IMR-90 (cell line): ENCODE measurements at regions not wholly inside any gene's neighbourhood (a gene's known extent, or its start where the extent isn't known, plus 50 kb on each side); places are given as distances from the start of the nearest gene placed in this dataset.
A peak's percentile ranks its signal among the peaks of the same experiment; 100 is the strongest.

Source experiments
- ATAC-seq: fragments of 200-7000 bp; cut with Tn5 transposase; 2 replicates; pipeline ENCODE4 v1.9.1; 2020; ENCODE audit warnings: low read depth, mild to moderate bottlenecking, moderate library complexity
- BruUV-seq: library from RNA; stranded (reverse); fragments of 400-500 nt; replicated peaks from 2 replicates; lab custom pipeline; 2021; lab: Mats Ljungman, UMichigan
- CTCF ChIA-PET: fragments of 300-600 bp; formaldehyde crosslinking; extraction: SDS; loops from one replicate; lab custom pipeline; 2021; ENCODE audit warnings: antibody characterized with exemption; lab: Yijun Ruan, JAX
- POLR2A ChIA-PET: fragments of 300-600 bp; sonication (Branson Sonifier 250); formaldehyde crosslinking; loops from one replicate; lab custom pipeline; 2022; ENCODE audit warnings: antibody characterized with exemption; ENCODE audit not compliant: unreplicated experiment; lab: Charles Lee
- DNase-seq: peaks from one replicate; pipeline ENCODE4 v3.0.0; 2013
- H2AFZ ChIP-seq: replicated peaks from 2 replicates; pipeline ENCODE3; 2013; ENCODE audit warnings: low read length, mild to moderate bottlenecking; ENCODE audit not compliant: poor library complexity
- H2AK5ac ChIP-seq: 2 replicates; pipeline ENCODE4 v1.6.1; 2013; ENCODE audit warnings: low read depth, low read length, inconsistent platforms
- H2AK9ac ChIP-seq: replicated peaks from 2 replicates; pipeline ENCODE3; 2013; ENCODE audit warnings: mild to moderate bottlenecking, low read depth, low read length, moderate library complexity; ENCODE audit not compliant: poor library complexity
- H2BK120ac ChIP-seq: 2 replicates; pipeline ENCODE4 v1.6.1; 2013; ENCODE audit warnings: low read depth, low read length, inconsistent platforms
- H2BK15ac ChIP-seq: 3 replicates; pipeline ENCODE4 v1.6.1; 2013; ENCODE audit warnings: low read depth, low read length, inconsistent platforms
- H2BK20ac ChIP-seq: 2 replicates; pipeline ENCODE4 v1.6.1; 2013; ENCODE audit warnings: low read depth, mild to moderate bottlenecking, inconsistent platforms, low read length, moderate library complexity
- H2BK5ac ChIP-seq: 2 replicates; pipeline ENCODE4 v1.6.1; 2013; ENCODE audit warnings: mild to moderate bottlenecking, low read depth, low read length, inconsistent platforms; ENCODE audit not compliant: poor library complexity, severe bottlenecking
- H3K14ac ChIP-seq: replicated peaks from 2 replicates; pipeline ENCODE4 v1.6.1; 2013; ENCODE audit warnings: low read depth, low read length, inconsistent platforms
- H3K18ac ChIP-seq: 2 replicates; pipeline ENCODE4 v1.6.1; 2013; ENCODE audit warnings: low read depth, low read length, control low read depth
- H3K23ac ChIP-seq: 2 replicates; pipeline ENCODE4 v1.6.1; 2013; ENCODE audit warnings: low read depth, low read length, inconsistent platforms
- H3K27ac ChIP-seq: 2 replicates; pipeline ENCODE4 v1.5.1; 2013; ENCODE audit warnings: mild to moderate bottlenecking, control low read depth, low read length; ENCODE audit not compliant: insufficient read depth
- H3K27me3 ChIP-seq: 2 replicates; pipeline ENCODE4 v1.6.1; 2013; ENCODE audit warnings: low read length; ENCODE audit not compliant: control insufficient read depth, insufficient read depth
- H3K36me3 ChIP-seq: 2 replicates; pipeline ENCODE4 v1.6.1; 2013; ENCODE audit warnings: low read length, mixed read lengths; ENCODE audit not compliant: control insufficient read depth, insufficient read depth
- H3K4ac ChIP-seq: 2 replicates; pipeline ENCODE4 v1.6.1; 2013; ENCODE audit warnings: low read depth, low read length, inconsistent platforms
- H3K4me1 ChIP-seq: 2 replicates; pipeline ENCODE4 v1.6.1; 2013; ENCODE audit warnings: low read length, mixed read lengths; ENCODE audit not compliant: control insufficient read depth, insufficient read depth
- H3K4me2 ChIP-seq: 2 replicates; pipeline ENCODE4 v1.6.1; 2013; ENCODE audit warnings: low read depth, mild to moderate bottlenecking, control low read depth, low read length, moderate library complexity
- H3K4me3 ChIP-seq: 2 replicates; pipeline ENCODE4 v1.5.1; 2013; ENCODE audit warnings: low read depth, mild to moderate bottlenecking, control low read depth, low read length, moderate library complexity; ENCODE audit not compliant: insufficient read depth
- H3K56ac ChIP-seq: 2 replicates; pipeline ENCODE4 v1.6.1; 2013; ENCODE audit warnings: low read length, inconsistent platforms; ENCODE audit not compliant: insufficient read depth; ENCODE audit errors: extremely low read depth
- H3K79me1 ChIP-seq, 2 experiments: 2 replicates each; pipeline ENCODE4 v1.6.1; 2013; ENCODE audit warnings: low read length in 2 of 2, inconsistent platforms in 1 of 2, low read depth in 1 of 2
- H3K9ac ChIP-seq: 2 replicates; pipeline ENCODE4 v1.6.1; 2013; ENCODE audit warnings: low read depth, low read length, control low read depth
- H3K9me1 ChIP-seq: 2 replicates; pipeline ENCODE4 v1.6.1; 2013; ENCODE audit warnings: low read length, inconsistent platforms; ENCODE audit not compliant: insufficient read depth
- H3K9me3 ChIP-seq: 2 replicates; pipeline ENCODE4 v1.6.1; 2013; ENCODE audit warnings: low read length; ENCODE audit not compliant: control insufficient read depth, insufficient read depth
- H4K20me1 ChIP-seq: 2 replicates; pipeline ENCODE4 v1.6.1; 2013; ENCODE audit warnings: low read length, inconsistent platforms; ENCODE audit not compliant: insufficient read depth
- H4K5ac ChIP-seq: 2 replicates; pipeline ENCODE4 v1.6.1; 2013; ENCODE audit warnings: mild to moderate bottlenecking, low read depth, low read length, control low read depth
- H4K8ac ChIP-seq, 2 experiments: 2 replicates each; pipeline ENCODE4 v1.6.1; 2013; ENCODE audit warnings: low read depth in 2 of 2, low read length in 2 of 2, control low read depth in 1 of 2, inconsistent platforms in 1 of 2
- H4K91ac ChIP-seq: 2 replicates; pipeline ENCODE4 v1.6.1; 2013; ENCODE audit warnings: low read depth, low read length, inconsistent platforms; ENCODE audit not compliant: insufficient read depth
- BHLHE40 ChIP-seq: fragments of 150-350 bp; IDR thresholded peaks from 2 replicates; pipeline ENCODE4 v1.6.1; 2016; ENCODE audit warnings: mild to moderate bottlenecking, low read depth, low read length
- CTCF ChIP-seq: conservative IDR thresholded peaks from 2 replicates; pipeline ENCODE4 v1.5.1; 2012; ENCODE audit warnings: mild to moderate bottlenecking, low read depth, low read length, improper control_type of control experiment
- ELK1 ChIP-seq: fragments of 150-350 bp; IDR thresholded peaks from 2 replicates; pipeline ENCODE4 v1.6.1; 2016; ENCODE audit warnings: low read depth, mild to moderate bottlenecking, low read length, moderate library complexity, borderline replicate concordance
- FOS ChIP-seq: fragments of 150-350 bp; IDR thresholded peaks from 2 replicates; pipeline ENCODE4 v1.6.1; 2016; ENCODE audit warnings: low read depth, low read length
- POLR2A ChIP-seq: IDR thresholded peaks from 2 replicates; pipeline ENCODE4 v1.6.1; 2012; ENCODE audit warnings: mild to moderate bottlenecking, low read depth, low read length
- RCOR1 ChIP-seq: IDR thresholded peaks from 2 replicates; pipeline ENCODE4 v1.6.1; 2012; ENCODE audit warnings: mild to moderate bottlenecking, low read length, improper control_type of control experiment; ENCODE audit not compliant: insufficient replicate concordance
- SMC3 ChIP-seq: fragments of 150-350 bp; IDR thresholded peaks from 2 replicates; pipeline ENCODE4 v1.6.1; 2016; ENCODE audit warnings: low read depth, mild to moderate bottlenecking, antibody characterized with exemption, low read length, moderate library complexity
- USF2 ChIP-seq: fragments of 150-350 bp; IDR thresholded peaks from 2 replicates; pipeline ENCODE4 v1.6.1; 2017; ENCODE audit warnings: mild to moderate bottlenecking, antibody characterized with exemption, low read length, low read depth
- WGBS, 2 experiments: methylation state at CpG; one replicate each; pipeline versions ENCODE4 v1.1.5 to v1.1.7; 2013; ENCODE audit warnings: missing lambda C conversion rate in 2 of 2; ENCODE audit not compliant: insufficient read length in 1 of 2; ENCODE audit errors: extremely low coverage in 2 of 2; 5-methylcytosine and 5-hydroxymethylcytosine counted together
- dilution Hi-C: fragments of 300-500 bp; cut with HindIII; formaldehyde crosslinking; loops from one replicate; pipeline ENCODE4 v1.14.3; 2018; ENCODE audit warnings: low sequenced_read_pairs; ENCODE audit not compliant: unreplicated experiment
- in situ Hi-C: fragments of 300-500 bp; cut with MboI; formaldehyde crosslinking; loops from 3 replicates; pipeline ENCODE4 v1.14.3; 2019; ENCODE audit warnings: low sequenced_read_pairs, inconsistent platforms, mixed read lengths
- intact Hi-C: fragments of 100-400 bp; cut with micrococcal nuclease; formaldehyde crosslinking; loops from 2 replicates; pipeline ENCODE4 v1.10.0; 2022

GRCh38 chr18:59787998-59788790 is 91.0 kb upstream of the CCBE1 start:
- Histone ChIP-seq H3K9me1 (peaks cover 7% of the 10 kb centered on the region), H3K79me1 (no peaks in the 10 kb centered on the region), H3K56ac (peak overlapping the region; percentile 53; the same call in 1 of the 2 replicates), H3K4ac (peak overlapping the region; percentile 70), H3K4me2 (peak overlapping the region; percentile 46; the same call in 1 of the 2 replicates), H3K23ac (no peak overlapping the region; the same call in 1 of the 2 replicates), H2BK20ac (peak overlapping the region; percentile 82), H3K27me3 (no peaks in the 10 kb centered on the region), H2AFZ (peak overlapping the region; percentile 93), H4K5ac (peak overlapping the region; percentile 22; the same call in 1 of the 2 replicates), H3K9ac (peak overlapping the region; percentile 8; the same call in 1 of the 2 replicates), H4K91ac (peak overlapping the region; percentile 45), H3K4me1 (peaks cover 11% of the 10 kb centered on the region), H3K18ac (peak overlapping the region; percentile 36), H2BK15ac (peak overlapping the region; percentile 48; the same call in 1 of the 3 replicates), H4K20me1 (no peaks in the 10 kb centered on the region), H4K8ac (peak overlapping the region in 1 of 2 experiments; percentile 83; a peak in 2 of 4 replicates), H3K36me3 (no peaks in the 10 kb centered on the region), H2BK120ac (peak overlapping the region; percentile 92), H2AK9ac (no peak overlapping the region), H3K14ac (peak overlapping the region; percentile 80), H2BK5ac (peak overlapping the region; percentile 36), H2AK5ac (no peak overlapping the region), H3K4me3 (no peak overlapping the region), H3K27ac (no peak overlapping the region; the same call in 1 of the 2 replicates), H3K9me3 (no peaks in the 10 kb centered on the region)
- no TSS peak for BruUV-seq
- DNase-seq (peak; percentile 82), ATAC-seq (peak; percentile 81)
- 100% methylated on average over 1 of the region's 13 CpGs; no CpG with 5 or more reads in 1 of the 2 experiments for WGBS, 2 experiments
- intact Hi-C loops = no loop called here
- CTCF ChIA-PET = interaction anchor here (0.9 to 2.5 kb wide), 2 partner anchors 35 to 470 kb away, joined by 3 to 7 read pairs; partner anchors contain the start of gene CPLX4
- TF ChIP-seq POLR2A (no peak), ELK1 (no peak), RCOR1 (no peak), FOS (0 out of 2 replicates have a peak, but pooled peaks have one; percentile 30), USF2 (no peak; the same call in 1 of the 2 replicates), BHLHE40 (no peak), CTCF (no peak), SMC3 (no peak)
- in situ Hi-C loops = no loop called here
- POLR2A ChIA-PET = no interaction called here
- dilution Hi-C loops = no loop called here
